ENCODE measurements at regions not wholly inside any gene's neighbourhood (a gene's known extent, or its start where the extent isn't known, plus 50 kb on each side); places are given as distances from the start of the nearest gene placed in this dataset.

DNA sequence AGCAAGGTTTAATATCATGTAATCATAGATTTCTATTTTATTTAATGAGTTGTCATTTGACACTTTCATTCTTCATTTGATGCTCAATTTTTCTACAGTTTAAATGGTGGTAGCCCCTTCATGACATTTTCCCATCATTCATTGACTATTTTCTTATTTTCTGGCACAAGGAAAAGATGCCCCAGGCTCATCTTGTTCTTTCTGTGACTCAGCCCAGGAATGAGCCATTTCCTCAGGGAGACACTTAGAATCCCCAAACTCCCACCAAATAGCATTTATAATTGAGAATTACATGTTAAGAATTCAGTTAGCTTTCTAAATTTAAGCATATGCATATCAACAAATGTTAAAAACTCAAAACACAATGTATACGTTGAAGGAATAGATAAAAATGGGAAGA is 222.3 kb downstream of the KIF20B start:
- no peak for DNase-seq (ENCODE audit: low spot score)
- TF ChIP-seq, protein P1, sequence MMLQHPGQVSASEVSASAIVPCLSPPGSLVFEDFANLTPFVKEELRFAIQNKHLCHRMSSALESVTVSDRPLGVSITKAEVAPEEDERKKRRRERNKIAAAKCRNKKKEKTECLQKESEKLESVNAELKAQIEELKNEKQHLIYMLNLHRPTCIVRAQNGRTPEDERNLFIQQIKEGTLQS (IDR thresholded peaks at IDR 0.05), result no peak
- no peak for TF ChIP-seq TAF1 (conservative IDR thresholded peaks at IDR 0.05)
- TF ChIP-seq, protein P2, sequence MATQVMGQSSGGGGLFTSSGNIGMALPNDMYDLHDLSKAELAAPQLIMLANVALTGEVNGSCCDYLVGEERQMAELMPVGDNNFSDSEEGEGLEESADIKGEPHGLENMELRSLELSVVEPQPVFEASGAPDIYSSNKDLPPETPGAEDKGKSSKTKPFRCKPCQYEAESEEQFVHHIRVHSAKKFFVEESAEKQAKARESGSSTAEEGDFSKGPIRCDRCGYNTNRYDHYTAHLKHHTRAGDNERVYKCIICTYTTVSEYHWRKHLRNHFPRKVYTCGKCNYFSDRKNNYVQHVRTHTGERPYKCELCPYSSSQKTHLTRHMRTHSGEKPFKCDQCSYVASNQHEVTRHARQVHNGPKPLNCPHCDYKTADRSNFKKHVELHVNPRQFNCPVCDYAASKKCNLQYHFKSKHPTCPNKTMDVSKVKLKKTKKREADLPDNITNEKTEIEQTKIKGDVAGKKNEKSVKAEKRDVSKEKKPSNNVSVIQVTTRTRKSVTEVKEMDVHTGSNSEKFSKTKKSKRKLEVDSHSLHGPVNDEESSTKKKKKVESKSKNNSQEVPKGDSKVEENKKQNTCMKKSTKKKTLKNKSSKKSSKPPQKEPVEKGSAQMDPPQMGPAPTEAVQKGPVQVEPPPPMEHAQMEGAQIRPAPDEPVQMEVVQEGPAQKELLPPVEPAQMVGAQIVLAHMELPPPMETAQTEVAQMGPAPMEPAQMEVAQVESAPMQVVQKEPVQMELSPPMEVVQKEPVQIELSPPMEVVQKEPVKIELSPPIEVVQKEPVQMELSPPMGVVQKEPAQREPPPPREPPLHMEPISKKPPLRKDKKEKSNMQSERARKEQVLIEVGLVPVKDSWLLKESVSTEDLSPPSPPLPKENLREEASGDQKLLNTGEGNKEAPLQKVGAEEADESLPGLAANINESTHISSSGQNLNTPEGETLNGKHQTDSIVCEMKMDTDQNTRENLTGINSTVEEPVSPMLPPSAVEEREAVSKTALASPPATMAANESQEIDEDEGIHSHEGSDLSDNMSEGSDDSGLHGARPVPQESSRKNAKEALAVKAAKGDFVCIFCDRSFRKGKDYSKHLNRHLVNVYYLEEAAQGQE (IDR thresholded peaks at IDR 0.05), result no peak
- no peak for TF ChIP-seq CTCF (IDR thresholded peaks at IDR 0.05; ENCODE audit: low read depth, low read length, missing input control)
- TF ChIP-seq FOXA2 (IDR thresholded peaks at IDR 0.05), result no peak
- TF ChIP-seq GABPA (IDR thresholded peaks at IDR 0.05 in 1 of 2, conservative IDR thresholded peaks at IDR 0.05 in 1 of 2), result no peak
- TF ChIP-seq NR2F2 (IDR thresholded peaks at IDR 0.05), result no peak
- TF ChIP-seq HNF4A (conservative IDR thresholded peaks at IDR 0.05), result no peak
- TF ChIP-seq RAD21 (IDR thresholded peaks at IDR 0.05), result no peak
- no peak for TF ChIP-seq SP1 (IDR thresholded peaks at IDR 0.05)
- Histone ChIP-seq H3K36me3 (ENCODE audit: control insufficient read depth in 4 of 4, insufficient read depth in 3 of 4, low read depth in 1 of 4, low read length in 3 of 4) (no peaks in the 10 kb centered on the region), H3K9me3 (ENCODE audit: control insufficient read depth in 4 of 4, low read length in 3 of 4) (no peaks in the 10 kb centered on the region), H3K4me3 (ENCODE audit: low read depth in 1 of 3, low read length in 3 of 3) (no peak overlapping the region), H3K27me3 (ENCODE audit: control insufficient read depth in 4 of 4, insufficient read depth in 4 of 4, low read length in 3 of 4) (no peaks in the 10 kb centered on the region), H3K4me1 (ENCODE audit: control insufficient read depth in 4 of 4, insufficient read depth in 4 of 4, low read length in 3 of 4) (no peaks in the 10 kb centered on the region), H3K9ac (ENCODE audit: low read depth in 1 of 2, low read length in 2 of 2) (no peak overlapping the region), H3K27ac (ENCODE audit: low read depth in 1 of 2, low read length in 2 of 2) (no peak overlapping the region)
- WGBS, result 69% methylated on average over 1 of the region's 1 CpG

GRCh38 chr10:89924261-89924660 is 222.9 kb downstream of the KIF20B start:
- Histone ChIP-seq H3K4me1 (ENCODE audit: control insufficient read depth in 4 of 4, insufficient read depth in 4 of 4, low read length in 3 of 4) (no peaks in the 10 kb centered on the region), H3K27ac (ENCODE audit: low read depth in 1 of 2, low read length in 2 of 2) (no peak overlapping the region), H3K4me3 (ENCODE audit: low read depth in 1 of 3, low read length in 3 of 3) (no peak overlapping the region), H3K27me3 (ENCODE audit: control insufficient read depth in 4 of 4, insufficient read depth in 4 of 4, low read length in 3 of 4) (no peaks in the 10 kb centered on the region), H3K9me3 (ENCODE audit: control insufficient read depth in 4 of 4, low read length in 3 of 4) (no peaks in the 10 kb centered on the region), H3K9ac (ENCODE audit: low read depth in 1 of 2, low read length in 2 of 2) (no peak overlapping the region), H3K36me3 (ENCODE audit: control insufficient read depth in 4 of 4, insufficient read depth in 3 of 4, low read depth in 1 of 4, low read length in 3 of 4) (no peaks in the 10 kb centered on the region)
- no peak for TF ChIP-seq ZBTB33 (IDR thresholded peaks at IDR 0.05)
- TF ChIP-seq SP1 (IDR thresholded peaks at IDR 0.05), result no peak
- no peak for DNase-seq (ENCODE audit: low spot score)
- WGBS, result 66% methylated on average over 1 of the region's 1 CpG
